NCI-H2081 treated with DMSO at 0.1 percent for 48 hours (cell line): ENCODE measurements at regions not wholly inside any gene's neighbourhood (a gene's known extent, or its start where the extent isn't known, plus 50 kb on each side); places are given as distances from the start of the nearest gene placed in this dataset.
"Not testable (repeated sequence)": the region's sequence is repeated elsewhere in the genome, so short reads cannot be mapped to it uniquely, and the experiment has no call there.

Source experiments
- DNase-seq: peaks from one replicate; lab custom pipeline; 2025; lab: John Stamatoyannopoulos, UW

GRCh38 chr1:81738875-81739274, 61.9 kb upstream of the ADGRL2 start:
- no peak for DNase-seq

GRCh38 chr1:81733480-81733879, 67.3 kb upstream of the ADGRL2 start:
- DNase-seq, result no peak

GRCh38 chr1:81731989-81732388, 68.7 kb upstream of the ADGRL2 start:
- no peak for DNase-seq

- DNase-seq, result no peak
Measured at GRCh38 chr1:81730881-81731280, 69.9 kb upstream of the ADGRL2 start.

- DNase-seq, result not testable (repeated sequence)
Measured at GRCh38 chr1:81730299-81730698, 70.4 kb upstream of the ADGRL2 start.

- no peak for DNase-seq
Measured at GRCh38 chr1:81729818-81730217, 70.9 kb upstream of the ADGRL2 start.

- no peak for DNase-seq
Measured at GRCh38 chr1:81729239-81729638, 71.5 kb upstream of the ADGRL2 start.

- DNase-seq, result no peak
Measured at GRCh38 chr1:81725823-81726222, 74.9 kb upstream of the ADGRL2 start.

GRCh38 chr1:81722631-81723328, 78.0 kb upstream of the ADGRL2 start:
- not testable (repeated sequence) for DNase-seq

- not testable (repeated sequence) for DNase-seq
Measured at GRCh38 chr1:81720256-81720655, 80.5 kb upstream of the ADGRL2 start.

GRCh38 chr1:81717230-81717629, 83.5 kb upstream of the ADGRL2 start:
- DNase-seq, result no peak

GRCh38 chr1:81715391-81715790, 85.3 kb upstream of the ADGRL2 start:
- no peak for DNase-seq

- no peak for DNase-seq
Measured at GRCh38 chr1:81714636-81715035, 86.1 kb upstream of the ADGRL2 start.

GRCh38 chr1:81712425-81712824, 88.3 kb upstream of the ADGRL2 start:
- DNase-seq, result no peak

- DNase-seq, result no peak
Measured at GRCh38 chr1:81710857-81711256, 89.9 kb upstream of the ADGRL2 start.

GRCh38 chr1:81708250-81708649, 92.5 kb upstream of the ADGRL2 start:
- DNase-seq, result no peak

- no peak for DNase-seq
Measured at GRCh38 chr1:81706650-81707435, 93.9 kb upstream of the ADGRL2 start.

- DNase-seq, result no peak
Measured at GRCh38 chr1:81703756-81704463, 96.8 kb upstream of the ADGRL2 start.

GRCh38 chr1:81703391-81703755, 97.4 kb upstream of the ADGRL2 start:
- no peak for DNase-seq

GRCh38 chr1:81702903-81703302, 97.8 kb upstream of the ADGRL2 start:
- DNase-seq, result no peak

GRCh38 chr1:81702079-81702715, 98.5 kb upstream of the ADGRL2 start:
- DNase-seq, result no peak

- DNase-seq, result no peak
Measured at GRCh38 chr1:81700728-81701470, 99.8 kb upstream of the ADGRL2 start.
